ENCODE measurements at regions not wholly inside any gene's neighbourhood (a gene's known extent, or its start where the extent isn't known, plus 50 kb on each side); places are given as distances from the start of the nearest gene placed in this dataset.
A peak's percentile ranks its signal among the peaks of the same experiment; 100 is the strongest.

GRCh38 chr17:27241346-27241946, 52.5 kb upstream of the WSB1 start:
- POLR2A ChIA-PET, result interaction anchor here (1.1 to 1.8 kb wide), 4 partner anchors 54 to 413 kb away, joined by 3 to 7 read pairs (median 5); no protein-coding TSS in a partner anchor
- intact Hi-C loops (cut with micrococcal nuclease) (loop anchor here (10.0 kb wide), 1 partner anchor 213 kb away; the partner anchor contains the start of gene KSR1), in situ Hi-C loops (cut with MboI) (loop anchor here (10.0 kb wide), 1 partner anchor 363 kb away; no protein-coding TSS in a partner anchor)
- Histone ChIP-seq H2AFZ (ENCODE audit: low read depth, low read length) (no peak overlapping the region), H3K27me3 (ENCODE audit: control insufficient read depth in 2 of 2, insufficient read depth in 2 of 2, low read length in 2 of 2) (no peaks in the 10 kb centered on the region), H3K9ac (ENCODE audit: insufficient read depth in 1 of 2, low read depth in 2 of 2, low read length in 2 of 2) (peak overlapping the region in 1 of 2 experiments; percentile 10; a peak in 1 of 4 replicates), H3K4me1 (replicated peaks in 1 of 2; ENCODE audit: control insufficient read depth in 2 of 2, insufficient read depth in 2 of 2, low read length in 2 of 2) (peaks cover 10 to 13% of the 10 kb centered on the region in 2 experiments; a peak in 4 of 5 replicates), H3K4me3 (no peak overlapping the region), H3K9me3 (replicated peaks; ENCODE audit: control insufficient read depth, insufficient read depth, low read depth, low read length) (no peaks in the 10 kb centered on the region), H3K27ac (ENCODE audit: extremely low read depth, low read depth, low read length) (no peak overlapping the region), H3K9me1 (ENCODE audit: control insufficient read depth, insufficient read depth, low read length) (no peaks in the 10 kb centered on the region), H3K36me3 (ENCODE audit: control insufficient read depth, insufficient read depth, low read length) (no peaks in the 10 kb centered on the region), H3K79me2 (ENCODE audit: control insufficient read depth, insufficient read depth, low read length) (no peaks in the 10 kb centered on the region), H4K20me1 (replicated peaks; ENCODE audit: control insufficient read depth, insufficient read depth, low read length) (no peaks in the 10 kb centered on the region), H3K4me2 (ENCODE audit: insufficient read depth, low read length) (no peak overlapping the region)
- TF ChIP-seq MYC (IDR thresholded peaks at IDR 0.05; ENCODE audit: low read depth, low read length), result no peak
- TF ChIP-seq MYC (CRISPR knock-in tag; IDR thresholded peaks at IDR 0.05; ENCODE audit: borderline replicate concordance, low read depth), result no peak
- TF ChIP-seq TAF9B (IDR thresholded peaks at IDR 0.05; ENCODE audit: partially characterized antibody), result no peak
- TF ChIP-seq FOXA1 (IDR thresholded peaks at IDR 0.05; ENCODE audit: borderline replicate concordance), result no peak
- no peak for TF ChIP-seq FOXM1 (IDR thresholded peaks at IDR 0.05; ENCODE audit: low read depth)
- no peak for TF ChIP-seq FOXM1 (CRISPR knock-in tag; IDR thresholded peaks at IDR 0.05; ENCODE audit: low read depth)
- TF ChIP-seq ZNF609 (CRISPR knock-in tag; IDR thresholded peaks at IDR 0.05; ENCODE audit: borderline replicate concordance), result no peak
- no peak for TF ChIP-seq PTRF (tag; IDR thresholded peaks at IDR 0.05)
- 13% methylated on average over 5 of the region's 5 CpGs for WGBS (ENCODE audit: insufficient coverage, low coverage, missing lambda C conversion rate)
- no TSS peak for BruUV-seq (replicated peaks)
- FAIRE-seq (no peak), ATAC-seq (no peak), DNase-seq (ENCODE audit: extremely low read depth in 1 of 4, low spot score in 3 of 4) (no peak)
- CTCF ChIA-PET (ENCODE audit: low intra/inter-chr PET ratio), result interaction anchor here (1.1 kb wide), 1 partner anchor 92 kb away, joined by 3 read pairs; no protein-coding TSS in a partner anchor

Data from K562 (cell line).